ENCODE measurements at regions not wholly inside any gene's neighbourhood (a gene's known extent, or its start where the extent isn't known, plus 50 kb on each side); places are given as distances from the start of the nearest gene placed in this dataset.

- H3K27ac ChIP-seq = no peak overlapping the region
- TF ChIP-seq CTCF (IDR thresholded peaks at IDR 0.05) (no peak), ZFX (IDR thresholded peaks at IDR 0.05; ENCODE audit: borderline replicate concordance) (no peak)
Measured at GRCh38 chr3:64863226-64864212, 175.7 kb upstream of the ADAMTS9 start.

DNA sequence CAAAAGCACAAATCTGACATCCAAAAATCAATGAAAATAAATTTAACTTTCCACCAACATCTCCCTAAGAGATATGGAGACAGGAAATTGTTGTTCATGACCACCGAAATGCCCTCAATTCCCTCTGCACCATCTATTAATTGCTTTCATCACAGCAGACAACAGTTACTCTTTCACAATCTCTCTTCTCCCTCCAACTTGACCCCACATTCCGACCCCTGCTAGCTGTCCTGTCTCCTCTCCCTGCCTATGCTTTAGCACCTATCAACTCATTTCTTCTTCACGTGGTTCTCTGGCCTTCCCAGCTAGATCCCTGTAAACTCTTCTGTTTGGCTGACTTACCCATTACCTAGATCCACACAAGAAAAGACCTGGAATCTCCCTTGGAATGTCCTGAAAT, 173.9 kb upstream of the ADAMTS9 start:
- no peak overlapping the region for H3K27ac ChIP-seq
- TF ChIP-seq CTCF (IDR thresholded peaks at IDR 0.05) = no peak
- no peak for TF ChIP-seq ZFX (IDR thresholded peaks at IDR 0.05; ENCODE audit: borderline replicate concordance)

DNA sequence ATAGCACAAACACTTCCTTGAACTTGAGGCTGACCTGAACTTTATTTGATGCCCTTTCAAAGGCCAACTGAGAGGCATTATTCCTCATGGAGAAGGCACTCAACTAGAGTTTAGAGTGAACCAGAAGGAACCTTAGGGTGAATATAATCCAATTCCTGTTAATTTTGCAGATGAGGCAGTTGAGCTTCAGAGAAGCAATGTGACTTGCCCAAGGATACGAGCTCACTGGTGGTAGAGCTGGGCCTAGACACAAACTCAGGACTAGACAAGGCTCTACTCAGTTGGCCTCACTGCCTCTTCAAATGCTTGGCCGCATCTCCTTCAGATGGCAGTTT, 172.7 kb upstream of the ADAMTS9 start:
- TF ChIP-seq CTCF (IDR thresholded peaks at IDR 0.05) = no peak
- no peak for TF ChIP-seq ZFX (IDR thresholded peaks at IDR 0.05; ENCODE audit: borderline replicate concordance)
- H3K27ac ChIP-seq = no peak overlapping the region

DNA sequence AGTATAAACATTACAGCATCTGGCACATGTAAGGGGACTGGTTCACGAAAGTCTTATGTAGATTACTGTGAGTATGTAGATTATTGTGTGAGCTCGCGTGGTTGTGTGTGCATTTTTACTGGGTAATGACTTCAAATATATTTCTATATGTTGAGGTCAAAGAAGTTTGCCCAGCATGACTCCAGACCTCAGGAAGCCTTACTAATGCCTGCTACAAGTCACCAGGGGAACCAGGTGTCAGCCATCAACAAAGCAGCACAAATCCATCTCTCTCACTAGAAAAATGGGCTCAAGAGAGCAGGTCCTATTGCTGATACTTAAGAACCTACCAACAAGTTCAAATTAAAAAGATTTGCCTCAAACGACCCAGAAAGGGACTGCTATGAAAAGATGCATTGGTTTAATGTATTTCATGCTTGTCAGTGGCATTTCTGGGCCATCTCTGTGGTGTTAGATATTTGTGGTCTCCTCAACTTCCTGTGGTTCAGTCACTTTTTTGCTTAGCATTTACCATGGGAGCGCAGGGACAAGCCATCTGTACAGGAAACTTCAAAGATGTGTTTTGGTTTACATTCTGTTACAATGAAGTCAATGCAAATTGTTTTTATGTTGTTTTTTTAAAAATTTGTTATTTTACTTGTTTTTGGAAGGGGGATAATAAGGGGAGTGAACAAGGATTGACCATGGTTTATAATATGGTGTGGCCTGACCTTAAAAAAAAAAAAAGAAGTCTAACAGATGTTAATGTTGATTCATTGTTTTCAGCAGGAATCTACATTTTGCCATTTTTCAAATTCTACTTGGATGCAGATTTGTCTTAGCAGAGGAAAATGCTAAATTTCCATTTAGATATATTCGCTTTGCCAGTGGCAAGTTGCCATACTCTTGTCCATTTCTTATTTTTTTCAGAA, 172.1 kb upstream of the ADAMTS9 start:
- TF ChIP-seq ZFX (IDR thresholded peaks at IDR 0.05; ENCODE audit: borderline replicate concordance) (no peak), CTCF (IDR thresholded peaks at IDR 0.05) (no peak)
- no peak overlapping the region for H3K27ac ChIP-seq

GRCh38 chr3:64856977-64857516, 169.2 kb upstream of the ADAMTS9 start:
- TF ChIP-seq CTCF (IDR thresholded peaks at IDR 0.05) (no peak), ZFX (IDR thresholded peaks at IDR 0.05; ENCODE audit: borderline replicate concordance) (no peak)
- no peak overlapping the region for H3K27ac ChIP-seq

GRCh38 chr3:64856106-64856505, 168.3 kb upstream of the ADAMTS9 start:
- H3K27ac ChIP-seq = no peak overlapping the region
- TF ChIP-seq ZFX (IDR thresholded peaks at IDR 0.05; ENCODE audit: borderline replicate concordance) (no peak), CTCF (IDR thresholded peaks at IDR 0.05) (no peak)
